ENCODE measurements at regions not wholly inside any gene's neighbourhood (a gene's known extent, or its start where the extent isn't known, plus 50 kb on each side); places are given as distances from the start of the nearest gene placed in this dataset.

GRCh38 chr18:51417643-51418483 is 220.4 kb upstream of the MEX3C start:
- TF ChIP-seq CTCF (IDR thresholded peaks at IDR 0.05) (no peak), ZFX (IDR thresholded peaks at IDR 0.05; ENCODE audit: borderline replicate concordance) (no peak)

All from 22Rv1 (cell line).